ENCODE measurements at regions not wholly inside any gene's neighbourhood (a gene's known extent, or its start where the extent isn't known, plus 50 kb on each side); places are given as distances from the start of the nearest gene placed in this dataset.

GRCh38 chr2:8086796-8087479 is 594.9 kb upstream of the ID2 start:
- H3K79me1 ChIP-seq (ENCODE audit: low read depth, low read length), result no peaks in the 10 kb centered on the region
- H2BK120ac ChIP-seq (ENCODE audit: low read depth, low read length), result no peak overlapping the region
- no CpG with 5 or more reads among the region's 4 CpGs for WGBS, 2 donors (ENCODE audit: extremely low coverage in 2 of 2, insufficient read length in 2 of 2, insufficient replicate concordance in 1 of 2)
- H3K14ac ChIP-seq (ENCODE audit: low read length), result no peak overlapping the region
- H3K18ac ChIP-seq (ENCODE audit: low read length), result no peak overlapping the region
- no peak overlapping the region for H2BK5ac ChIP-seq (ENCODE audit: low read length)
- no peak overlapping the region for H2AFZ ChIP-seq (ENCODE audit: low read length)
- H4K91ac ChIP-seq (ENCODE audit: low read depth, low read length, poor library complexity), result no peak overlapping the region
- no peak for DNase-seq (ENCODE audit: low spot score)
- H3K4me1 ChIP-seq (ENCODE audit: control insufficient read depth in 2 of 2, insufficient read depth in 1 of 2, low read depth in 1 of 2, low read length in 2 of 2), result peaks cover 4 to 7% of the 10 kb centered on the region in 2 donors
- H2AK5ac ChIP-seq (ENCODE audit: low read depth, low read length), result no peak overlapping the region
- no peak overlapping the region for H2BK15ac ChIP-seq (ENCODE audit: low read length)
- H3K4ac ChIP-seq (ENCODE audit: low read length), result no peak overlapping the region
- H3K9ac ChIP-seq (ENCODE audit: low read depth, low read length, poor library complexity), result no peak overlapping the region
- no peak overlapping the region for H3K27ac ChIP-seq (replicated peaks; ENCODE audit: low read length)
- no peak overlapping the region for H2BK12ac ChIP-seq (ENCODE audit: low read length)
- no peaks in the 10 kb centered on the region for H3K36me3 ChIP-seq (replicated peaks in 1 of 2; ENCODE audit: control insufficient read depth in 2 of 2, insufficient read depth in 2 of 2, low read length in 2 of 2)
- no peaks in the 10 kb centered on the region for H3K9me3 ChIP-seq (replicated peaks in 1 of 2; ENCODE audit: control insufficient read depth in 2 of 2, insufficient read depth in 1 of 2, low read depth in 1 of 2, low read length in 2 of 2)
- no peak overlapping the region for H3K4me2 ChIP-seq (ENCODE audit: insufficient read depth, low read length, poor library complexity, severe bottlenecking)
- H3K27me3 ChIP-seq (ENCODE audit: control insufficient read depth in 3 of 3, insufficient read depth in 3 of 3, low read depth in 1 of 3, low read length in 3 of 3), result no peaks in the 10 kb centered on the region
- H3K4me3 ChIP-seq (ENCODE audit: low read length in 2 of 2), result no peak overlapping the region
- H4K8ac ChIP-seq (ENCODE audit: low read depth, low read length), result no peak overlapping the region
- H3K23ac ChIP-seq (ENCODE audit: low read depth, low read length, poor library complexity), result no peak overlapping the region

- no peak overlapping the region for H3K4me3 ChIP-seq (ENCODE audit: low read length in 2 of 2)
- no peaks in the 10 kb centered on the region for H3K9me3 ChIP-seq (replicated peaks in 1 of 2; ENCODE audit: control insufficient read depth in 2 of 2, insufficient read depth in 1 of 2, low read depth in 1 of 2, low read length in 2 of 2)
- DNase-seq (ENCODE audit: low spot score), result no peak
- H3K18ac ChIP-seq (ENCODE audit: low read length), result no peak overlapping the region
- no peak overlapping the region for H3K23ac ChIP-seq (ENCODE audit: low read depth, low read length, poor library complexity)
- no peak overlapping the region for H2BK120ac ChIP-seq (ENCODE audit: low read depth, low read length)
- WGBS, 2 donors (ENCODE audit: extremely low coverage in 2 of 2, insufficient read length in 2 of 2, insufficient replicate concordance in 1 of 2), result no CpG with 5 or more reads among the region's 3 CpGs
- H3K4ac ChIP-seq (ENCODE audit: low read length), result no peak overlapping the region
- H3K27me3 ChIP-seq (ENCODE audit: control insufficient read depth in 3 of 3, insufficient read depth in 3 of 3, low read depth in 1 of 3, low read length in 3 of 3), result no peaks in the 10 kb centered on the region
- H2BK15ac ChIP-seq (ENCODE audit: low read length), result no peak overlapping the region
- H3K9ac ChIP-seq (ENCODE audit: low read depth, low read length, poor library complexity), result no peak overlapping the region
- no peak overlapping the region for H2BK12ac ChIP-seq (ENCODE audit: low read length)
- H3K4me1 ChIP-seq (ENCODE audit: control insufficient read depth in 2 of 2, insufficient read depth in 1 of 2, low read depth in 1 of 2, low read length in 2 of 2), result peaks cover 4 to 7% of the 10 kb centered on the region in 2 donors
- H3K79me1 ChIP-seq (ENCODE audit: low read depth, low read length), result no peaks in the 10 kb centered on the region
- H4K8ac ChIP-seq (ENCODE audit: low read depth, low read length), result no peak overlapping the region
- H2AK5ac ChIP-seq (ENCODE audit: low read depth, low read length), result no peak overlapping the region
- no peak overlapping the region for H3K27ac ChIP-seq (replicated peaks; ENCODE audit: low read length)
- H4K91ac ChIP-seq (ENCODE audit: low read depth, low read length, poor library complexity), result no peak overlapping the region
- no peak overlapping the region for H2AFZ ChIP-seq (ENCODE audit: low read length)
- no peaks in the 10 kb centered on the region for H3K36me3 ChIP-seq (replicated peaks in 1 of 2; ENCODE audit: control insufficient read depth in 2 of 2, insufficient read depth in 2 of 2, low read length in 2 of 2)
- no peak overlapping the region for H2BK5ac ChIP-seq (ENCODE audit: low read length)
- no peak overlapping the region for H3K4me2 ChIP-seq (ENCODE audit: insufficient read depth, low read length, poor library complexity, severe bottlenecking)
- H3K14ac ChIP-seq (ENCODE audit: low read length), result no peak overlapping the region
These were observed 594.4 kb upstream of the ID2 start for GRCh38 chr2:8087480-8087840.

GRCh38 chr2:8088810-8089209 is 593.0 kb upstream of the ID2 start:
- H2BK12ac ChIP-seq (ENCODE audit: low read length), result no peak overlapping the region
- H4K91ac ChIP-seq (ENCODE audit: low read depth, low read length, poor library complexity), result no peak overlapping the region
- H3K4me1 ChIP-seq (ENCODE audit: control insufficient read depth in 2 of 2, insufficient read depth in 1 of 2, low read depth in 1 of 2, low read length in 2 of 2), result peaks cover 0 to 7% of the 10 kb centered on the region in 2 donors
- no peak overlapping the region for H3K4ac ChIP-seq (ENCODE audit: low read length)
- no peak overlapping the region for H3K23ac ChIP-seq (ENCODE audit: low read depth, low read length, poor library complexity)
- no peak overlapping the region for H2BK120ac ChIP-seq (ENCODE audit: low read depth, low read length)
- H3K27me3 ChIP-seq (ENCODE audit: control insufficient read depth in 3 of 3, insufficient read depth in 3 of 3, low read depth in 1 of 3, low read length in 3 of 3), result no peaks in the 10 kb centered on the region
- no peaks in the 10 kb centered on the region for H3K9me3 ChIP-seq (replicated peaks in 1 of 2; ENCODE audit: control insufficient read depth in 2 of 2, insufficient read depth in 1 of 2, low read depth in 1 of 2, low read length in 2 of 2)
- no peak overlapping the region for H3K4me3 ChIP-seq (ENCODE audit: low read length in 2 of 2)
- no peaks in the 10 kb centered on the region for H3K79me1 ChIP-seq (ENCODE audit: low read depth, low read length)
- no peak overlapping the region for H2AK5ac ChIP-seq (ENCODE audit: low read depth, low read length)
- H3K27ac ChIP-seq (replicated peaks; ENCODE audit: low read length), result no peak overlapping the region
- H3K18ac ChIP-seq (ENCODE audit: low read length), result no peak overlapping the region
- no peak overlapping the region for H4K8ac ChIP-seq (ENCODE audit: low read depth, low read length)
- H3K36me3 ChIP-seq (replicated peaks in 1 of 2; ENCODE audit: control insufficient read depth in 2 of 2, insufficient read depth in 2 of 2, low read length in 2 of 2), result no peaks in the 10 kb centered on the region
- H3K14ac ChIP-seq (ENCODE audit: low read length), result no peak overlapping the region
- H3K4me2 ChIP-seq (ENCODE audit: insufficient read depth, low read length, poor library complexity, severe bottlenecking), result no peak overlapping the region
- H2BK5ac ChIP-seq (ENCODE audit: low read length), result no peak overlapping the region
- no peak for DNase-seq (ENCODE audit: low spot score)
- no peak overlapping the region for H2BK15ac ChIP-seq (ENCODE audit: low read length)
- H2AFZ ChIP-seq (ENCODE audit: low read length), result no peak overlapping the region
- H3K9ac ChIP-seq (ENCODE audit: low read depth, low read length, poor library complexity), result no peak overlapping the region
- no CpG with 5 or more reads among the region's 1 CpG for WGBS, 2 donors (ENCODE audit: extremely low coverage in 2 of 2, insufficient read length in 2 of 2, insufficient replicate concordance in 1 of 2)

GRCh38 chr2:8089596-8089995 is 592.3 kb upstream of the ID2 start:
- H3K4me2 ChIP-seq (ENCODE audit: insufficient read depth, low read length, poor library complexity, severe bottlenecking), result no peak overlapping the region
- H3K27me3 ChIP-seq (ENCODE audit: control insufficient read depth in 3 of 3, insufficient read depth in 3 of 3, low read depth in 1 of 3, low read length in 3 of 3), result no peaks in the 10 kb centered on the region
- no peak overlapping the region for H2AFZ ChIP-seq (ENCODE audit: low read length)
- H3K36me3 ChIP-seq (replicated peaks in 1 of 2; ENCODE audit: control insufficient read depth in 2 of 2, insufficient read depth in 2 of 2, low read length in 2 of 2), result no peaks in the 10 kb centered on the region
- no peak overlapping the region for H4K91ac ChIP-seq (ENCODE audit: low read depth, low read length, poor library complexity)
- no peak overlapping the region for H3K27ac ChIP-seq (replicated peaks; ENCODE audit: low read length)
- peaks cover 0 to 7% of the 10 kb centered on the region in 2 donors for H3K4me1 ChIP-seq (ENCODE audit: control insufficient read depth in 2 of 2, insufficient read depth in 1 of 2, low read depth in 1 of 2, low read length in 2 of 2)
- DNase-seq (ENCODE audit: low spot score), result no peak
- H3K18ac ChIP-seq (ENCODE audit: low read length), result no peak overlapping the region
- H3K23ac ChIP-seq (ENCODE audit: low read depth, low read length, poor library complexity), result no peak overlapping the region
- no peak overlapping the region for H3K9ac ChIP-seq (ENCODE audit: low read depth, low read length, poor library complexity)
- no peak overlapping the region for H2BK120ac ChIP-seq (ENCODE audit: low read depth, low read length)
- no peak overlapping the region for H2BK12ac ChIP-seq (ENCODE audit: low read length)
- no peak overlapping the region for H3K4me3 ChIP-seq (ENCODE audit: low read length in 2 of 2)
- H2BK5ac ChIP-seq (ENCODE audit: low read length), result no peak overlapping the region
- H3K9me3 ChIP-seq (replicated peaks in 1 of 2; ENCODE audit: control insufficient read depth in 2 of 2, insufficient read depth in 1 of 2, low read depth in 1 of 2, low read length in 2 of 2), result no peaks in the 10 kb centered on the region
- WGBS, 2 donors (ENCODE audit: extremely low coverage in 2 of 2, insufficient read length in 2 of 2, insufficient replicate concordance in 1 of 2), result no CpG with 5 or more reads among the region's 7 CpGs
- H4K8ac ChIP-seq (ENCODE audit: low read depth, low read length), result no peak overlapping the region
- no peak overlapping the region for H2BK15ac ChIP-seq (ENCODE audit: low read length)
- no peak overlapping the region for H2AK5ac ChIP-seq (ENCODE audit: low read depth, low read length)
- H3K79me1 ChIP-seq (ENCODE audit: low read depth, low read length), result no peaks in the 10 kb centered on the region
- H3K14ac ChIP-seq (ENCODE audit: low read length), result no peak overlapping the region
- H3K4ac ChIP-seq (ENCODE audit: low read length), result no peak overlapping the region

All from neuronal stem cell (in vitro differentiated cells).